ENCODE measurements at regions not wholly inside any gene's neighbourhood (a gene's known extent, or its start where the extent isn't known, plus 50 kb on each side); places are given as distances from the start of the nearest gene placed in this dataset.

DNA sequence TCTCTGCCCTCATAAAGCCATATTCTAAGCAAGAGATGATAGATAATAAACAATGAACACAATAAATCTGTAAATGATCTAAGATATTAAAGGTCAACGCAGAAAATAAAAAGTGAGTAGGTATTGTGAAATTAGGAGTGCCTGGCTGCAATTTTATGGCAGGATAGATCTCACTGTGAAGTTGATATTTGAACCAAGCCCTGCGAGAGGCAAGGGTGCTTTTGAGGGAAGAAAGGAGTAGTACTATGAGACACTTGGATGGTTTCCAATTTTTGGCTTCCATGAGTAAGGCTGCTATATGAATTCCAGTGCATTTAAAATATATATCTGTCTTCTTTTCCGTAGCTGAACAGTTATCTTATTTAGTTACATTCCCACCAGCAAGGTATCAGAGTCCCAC, 720.0 kb upstream of the CNTN5 start (continued):
- TF ChIP-seq, protein P1, sequence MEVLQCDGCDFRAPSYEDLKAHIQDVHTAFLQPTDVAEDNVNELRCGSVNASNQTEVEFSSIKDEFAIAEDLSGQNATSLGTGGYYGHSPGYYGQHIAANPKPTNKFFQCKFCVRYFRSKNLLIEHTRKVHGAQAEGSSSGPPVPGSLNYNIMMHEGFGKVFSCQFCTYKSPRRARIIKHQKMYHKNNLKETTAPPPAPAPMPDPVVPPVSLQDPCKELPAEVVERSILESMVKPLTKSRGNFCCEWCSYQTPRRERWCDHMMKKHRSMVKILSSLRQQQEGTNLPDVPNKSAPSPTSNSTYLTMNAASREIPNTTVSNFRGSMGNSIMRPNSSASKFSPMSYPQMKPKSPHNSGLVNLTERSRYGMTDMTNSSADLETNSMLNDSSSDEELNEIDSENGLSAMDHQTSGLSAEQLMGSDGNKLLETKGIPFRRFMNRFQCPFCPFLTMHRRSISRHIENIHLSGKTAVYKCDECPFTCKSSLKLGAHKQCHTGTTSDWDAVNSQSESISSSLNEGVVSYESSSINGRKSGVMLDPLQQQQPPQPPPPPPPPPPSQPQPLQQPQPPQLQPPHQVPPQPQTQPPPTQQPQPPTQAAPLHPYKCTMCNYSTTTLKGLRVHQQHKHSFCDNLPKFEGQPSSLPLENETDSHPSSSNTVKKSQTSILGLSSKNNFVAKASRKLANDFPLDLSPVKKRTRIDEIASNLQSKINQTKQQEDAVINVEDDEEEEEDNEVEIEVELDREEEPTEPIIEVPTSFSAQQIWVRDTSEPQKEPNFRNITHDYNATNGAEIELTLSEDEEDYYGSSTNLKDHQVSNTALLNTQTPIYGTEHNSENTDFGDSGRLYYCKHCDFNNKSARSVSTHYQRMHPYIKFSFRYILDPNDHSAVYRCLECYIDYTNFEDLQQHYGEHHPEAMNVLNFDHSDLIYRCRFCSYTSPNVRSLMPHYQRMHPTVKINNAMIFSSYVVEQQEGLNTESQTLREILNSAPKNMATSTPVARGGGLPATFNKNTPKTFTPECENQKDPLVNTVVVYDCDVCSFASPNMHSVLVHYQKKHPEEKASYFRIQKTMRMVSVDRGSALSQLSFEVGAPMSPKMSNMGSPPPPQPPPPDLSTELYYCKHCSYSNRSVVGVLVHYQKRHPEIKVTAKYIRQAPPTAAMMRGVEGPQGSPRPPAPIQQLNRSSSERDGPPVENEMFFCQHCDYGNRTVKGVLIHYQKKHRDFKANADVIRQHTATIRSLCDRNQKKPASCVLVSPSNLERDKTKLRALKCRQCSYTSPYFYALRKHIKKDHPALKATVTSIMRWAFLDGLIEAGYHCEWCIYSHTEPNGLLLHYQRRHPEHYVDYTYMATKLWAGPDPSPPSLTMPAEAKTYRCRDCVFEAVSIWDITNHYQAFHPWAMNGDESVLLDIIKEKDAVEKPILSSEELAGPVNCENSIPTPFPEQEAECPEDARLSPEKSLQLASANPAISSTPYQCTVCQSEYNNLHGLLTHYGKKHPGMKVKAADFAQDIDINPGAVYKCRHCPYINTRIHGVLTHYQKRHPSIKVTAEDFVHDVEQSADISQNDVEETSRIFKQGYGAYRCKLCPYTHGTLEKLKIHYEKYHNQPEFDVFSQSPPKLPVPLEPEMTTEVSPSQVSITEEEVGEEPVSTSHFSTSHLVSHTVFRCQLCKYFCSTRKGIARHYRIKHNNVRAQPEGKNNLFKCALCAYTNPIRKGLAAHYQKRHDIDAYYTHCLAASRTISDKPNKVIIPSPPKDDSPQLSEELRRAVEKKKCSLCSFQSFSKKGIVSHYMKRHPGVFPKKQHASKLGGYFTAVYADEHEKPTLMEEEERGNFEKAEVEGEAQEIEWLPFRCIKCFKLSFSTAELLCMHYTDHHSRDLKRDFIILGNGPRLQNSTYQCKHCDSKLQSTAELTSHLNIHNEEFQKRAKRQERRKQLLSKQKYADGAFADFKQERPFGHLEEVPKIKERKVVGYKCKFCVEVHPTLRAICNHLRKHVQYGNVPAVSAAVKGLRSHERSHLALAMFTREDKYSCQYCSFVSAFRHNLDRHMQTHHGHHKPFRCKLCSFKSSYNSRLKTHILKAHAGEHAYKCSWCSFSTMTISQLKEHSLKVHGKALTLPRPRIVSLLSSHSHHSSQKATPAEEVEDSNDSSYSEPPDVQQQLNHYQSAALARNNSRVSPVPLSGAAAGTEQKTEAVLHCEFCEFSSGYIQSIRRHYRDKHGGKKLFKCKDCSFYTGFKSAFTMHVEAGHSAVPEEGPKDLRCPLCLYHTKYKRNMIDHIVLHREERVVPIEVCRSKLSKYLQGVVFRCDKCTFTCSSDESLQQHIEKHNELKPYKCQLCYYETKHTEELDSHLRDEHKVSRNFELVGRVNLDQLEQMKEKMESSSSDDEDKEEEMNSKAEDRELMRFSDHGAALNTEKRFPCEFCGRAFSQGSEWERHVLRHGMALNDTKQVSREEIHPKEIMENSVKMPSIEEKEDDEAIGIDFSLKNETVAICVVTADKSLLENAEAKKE (CRISPR knock-in tag; IDR thresholded peaks at IDR 0.05): no peak

DNA sequence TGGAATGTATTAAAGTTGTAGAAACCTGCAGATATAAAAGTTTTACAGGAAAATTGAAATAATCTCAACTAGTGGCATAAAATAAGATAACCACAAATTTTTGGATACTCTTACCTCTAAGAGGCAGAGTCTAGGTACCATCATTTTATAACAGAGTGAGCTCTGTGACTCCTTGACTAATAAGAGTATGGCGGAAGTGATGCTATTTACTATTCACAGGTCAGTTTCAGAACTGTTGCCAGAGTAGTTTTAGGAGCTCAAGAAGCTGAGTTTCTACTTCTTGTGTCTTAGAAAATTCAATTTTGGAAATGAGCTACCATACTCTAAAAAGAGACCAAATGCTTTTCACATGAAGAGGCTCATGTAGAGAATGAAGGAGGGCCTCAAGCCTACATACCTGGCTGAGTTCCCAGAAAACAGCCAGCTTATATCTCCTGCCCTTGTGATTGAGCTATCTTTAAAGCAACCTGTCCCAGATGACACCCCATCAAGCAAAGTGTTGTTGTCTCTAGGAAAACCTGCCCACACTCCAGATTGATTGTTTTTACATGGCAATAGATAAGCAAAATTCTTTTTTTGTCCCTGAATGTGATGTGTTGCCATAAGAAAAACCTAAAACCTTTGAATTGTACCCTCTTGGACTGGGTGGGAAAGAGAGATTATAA, 712.8 kb upstream of the CNTN5 start:
- no peak for TF ChIP-seq STAT1 (IDR thresholded peaks at IDR 0.05; ENCODE audit: unreplicated experiment)
- no peak for TF ChIP-seq ZNF331 (CRISPR knock-in tag; IDR thresholded peaks at IDR 0.05; ENCODE audit: low read depth)
- TF ChIP-seq ZNF114 (CRISPR knock-in tag; IDR thresholded peaks at IDR 0.05): no peak
- TF ChIP-seq, protein P1 (CRISPR knock-in tag; IDR thresholded peaks at IDR 0.05): no peak
- no peak for TF ChIP-seq JUNB (IDR thresholded peaks at IDR 0.05; ENCODE audit: unreplicated experiment)
- TF ChIP-seq, protein P2, sequence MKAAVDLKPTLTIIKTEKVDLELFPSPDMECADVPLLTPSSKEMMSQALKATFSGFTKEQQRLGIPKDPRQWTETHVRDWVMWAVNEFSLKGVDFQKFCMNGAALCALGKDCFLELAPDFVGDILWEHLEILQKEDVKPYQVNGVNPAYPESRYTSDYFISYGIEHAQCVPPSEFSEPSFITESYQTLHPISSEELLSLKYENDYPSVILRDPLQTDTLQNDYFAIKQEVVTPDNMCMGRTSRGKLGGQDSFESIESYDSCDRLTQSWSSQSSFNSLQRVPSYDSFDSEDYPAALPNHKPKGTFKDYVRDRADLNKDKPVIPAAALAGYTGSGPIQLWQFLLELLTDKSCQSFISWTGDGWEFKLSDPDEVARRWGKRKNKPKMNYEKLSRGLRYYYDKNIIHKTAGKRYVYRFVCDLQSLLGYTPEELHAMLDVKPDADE (IDR thresholded peaks at IDR 0.05): no peak
- TF ChIP-seq EZH2 (IDR thresholded peaks at IDR 0.05; ENCODE audit: low read depth, unreplicated experiment): no peak
- TF ChIP-seq POLR2AphosphoS5 (IDR thresholded peaks at IDR 0.05; ENCODE audit: low read depth): no peak
- Mint-ChIP-seq H3K9me3 (no peaks in the 10 kb centered on the region), H3K36me3 (ENCODE audit: low read depth) (no peaks in the 10 kb centered on the region), H3K4me1 (no peaks in the 10 kb centered on the region), H3K27ac (no peak overlapping the region), H3K27me3 (ENCODE audit: insufficient read depth, low read depth, poor library complexity) (no peaks in the 10 kb centered on the region), H3K4me3 (no peak overlapping the region)
- Histone ChIP-seq H3K4me2 (no peak overlapping the region), H3K79me2 (replicated peaks; ENCODE audit: insufficient read depth) (no peaks in the 10 kb centered on the region), H3K4me1 (ENCODE audit: insufficient read depth) (no peaks in the 10 kb centered on the region), H3K27me3 (ENCODE audit: insufficient read depth) (no peaks in the 10 kb centered on the region), H4K20me1 (replicated peaks; ENCODE audit: insufficient read depth) (no peaks in the 10 kb centered on the region), H3K4me3 (no peak overlapping the region), H3F3A (replicated peaks; ENCODE audit: low read depth) (no peaks in the 10 kb centered on the region), H2AFZ (0 out of 2 replicates have a peak overlapping the region, but pooled peaks have one; percentile 49), H3K27ac (ENCODE audit: low read depth) (no peak overlapping the region), H3K36me3 (ENCODE audit: insufficient read depth) (no peaks in the 10 kb centered on the region), H3K9me2 (ENCODE audit: insufficient read depth) (no peaks in the 10 kb centered on the region)
- DNase-seq (ENCODE audit: low spot score) (no peak), ATAC-seq (no peak)

Data from GM23338 (cell line).